KMS-11 (cell line): ENCODE measurements at regions not wholly inside any gene's neighbourhood (a gene's known extent, or its start where the extent isn't known, plus 50 kb on each side); places are given as distances from the start of the nearest gene placed in this dataset.
"Not testable (repeated sequence)": the region's sequence is repeated elsewhere in the genome, so short reads cannot be mapped to it uniquely, and the experiment has no call there.

Experiments
- H2AFZ ChIP-seq: fragments of 200-600 bp; sonication (generic); 2 replicates; pipeline ENCODE4 v1.6.1; 2016; ENCODE audit warnings: antibody characterized with exemption, mixed run types, low read depth
- H3K27ac ChIP-seq: fragments of 200-600 bp; sonication (generic); 2 replicates; pipeline ENCODE4 v1.6.1; 2016; ENCODE audit warnings: mild to moderate bottlenecking, mixed run types
- H3K27me3 ChIP-seq: fragments of 200-600 bp; sonication (generic); 2 replicates; pipeline ENCODE4 v1.6.1; 2017; ENCODE audit warnings: mild to moderate bottlenecking, low read depth, mixed run types, moderate library complexity; ENCODE audit not compliant: insufficient read depth
- H3K36me3 ChIP-seq: fragments of 200-600 bp; sonication (generic); 2 replicates; pipeline ENCODE4 v1.6.1; 2017; ENCODE audit warnings: mild to moderate bottlenecking, mixed run types; ENCODE audit not compliant: insufficient read depth
- H3K4me1 ChIP-seq: fragments of 200-600 bp; sonication (generic); 2 replicates; pipeline ENCODE4 v1.6.1; 2016; ENCODE audit warnings: mild to moderate bottlenecking, low read depth, mixed run types; ENCODE audit not compliant: poor library complexity, severe bottlenecking
- H3K4me2 ChIP-seq: fragments of 200-600 bp; sonication (generic); 2 replicates; pipeline ENCODE4 v1.7.0; 2016; ENCODE audit warnings: mild to moderate bottlenecking, mixed run types
- H3K4me3 ChIP-seq: fragments of 200-600 bp; sonication (generic); IDR thresholded peaks from 2 replicates; pipeline ENCODE4 v1.6.1; 2017; ENCODE audit warnings: low read depth, low read length, mixed read lengths; ENCODE audit not compliant: insufficient read depth
- H3K79me2 ChIP-seq: fragments of 200-600 bp; sonication (generic); 2 replicates; pipeline ENCODE4 v1.6.1; 2016; ENCODE audit warnings: low read depth, mixed run types; ENCODE audit not compliant: insufficient read depth
- H3K9ac ChIP-seq: fragments of 200-600 bp; sonication (generic); 2 replicates; pipeline ENCODE4 v1.6.1; 2016; ENCODE audit warnings: mild to moderate bottlenecking, mixed run types
- H4K20me1 ChIP-seq: fragments of 200-600 bp; sonication (generic); 2 replicates; pipeline ENCODE4 v1.6.1; 2016; ENCODE audit warnings: mild to moderate bottlenecking, mixed run types; ENCODE audit not compliant: insufficient read depth
- CTCF ChIP-seq: fragments of 200-600 bp; sonication (generic); conservative IDR thresholded peaks from 2 replicates; pipeline ENCODE4 v1.6.1; 2017; ENCODE audit warnings: low read depth, mild to moderate bottlenecking, antibody characterized with exemption, low read length, moderate library complexity, mixed read lengths

- H3K27ac ChIP-seq, result no peak overlapping the region
These were observed 85.3 kb upstream of the CTSV start for GRCh38 chr9:97124256-97124655.

GRCh38 chr9:97110696-97111095 lies 71.8 kb upstream of the CTSV start:
- Histone ChIP-seq H3K4me3 (no peak overlapping the region), H3K27ac (no peak overlapping the region), H3K36me3 (no peaks in the 10 kb centered on the region), H3K4me2 (no peak overlapping the region), H3K4me1 (no peaks in the 10 kb centered on the region), H3K79me2 (no peaks in the 10 kb centered on the region), H2AFZ (no peak overlapping the region), H3K27me3 (no peaks in the 10 kb centered on the region; the same call in 1 of the 2 replicates), H3K9ac (no peak overlapping the region), H4K20me1 (no peaks in the 10 kb centered on the region)
- no peak for TF ChIP-seq CTCF

More at GRCh38 chr9:97124256-97124655, 85.3 kb upstream of the CTSV start:
- no peaks in the 10 kb centered on the region for H3K27me3 ChIP-seq
- H3K36me3 ChIP-seq, result no peaks in the 10 kb centered on the region
- no peak overlapping the region for H3K9ac ChIP-seq
- no peak for TF ChIP-seq CTCF
- no peak overlapping the region for H3K4me3 ChIP-seq
- H3K4me2 ChIP-seq, result no peak overlapping the region
- H3K79me2 ChIP-seq, result no peaks in the 10 kb centered on the region
- H2AFZ ChIP-seq, result no peak overlapping the region
- H4K20me1 ChIP-seq, result no peaks in the 10 kb centered on the region
- H3K4me1 ChIP-seq, result no peaks in the 10 kb centered on the region

- H2AFZ ChIP-seq, result no peak overlapping the region
- TF ChIP-seq CTCF, result 0 out of 2 replicates have a peak, but pooled peaks have one; percentile 10
- no peak overlapping the region for H3K9ac ChIP-seq
- H4K20me1 ChIP-seq, result no peaks in the 10 kb centered on the region
- H3K36me3 ChIP-seq, result no peaks in the 10 kb centered on the region
- H3K4me2 ChIP-seq, result no peak overlapping the region
- H3K4me1 ChIP-seq, result no peaks in the 10 kb centered on the region
- no peaks in the 10 kb centered on the region for H3K79me2 ChIP-seq
- no peak overlapping the region for H3K27ac ChIP-seq
- no peak overlapping the region for H3K4me3 ChIP-seq
- no peaks in the 10 kb centered on the region; the same call in 1 of the 2 replicates for H3K27me3 ChIP-seq
These were observed 70.4 kb upstream of the CTSV start for GRCh38 chr9:97109194-97109811.

GRCh38 chr9:97105220-97105619 lies 66.3 kb upstream of the CTSV start:
- H3K4me1 ChIP-seq, H4K20me1 ChIP-seq, H3K4me2 ChIP-seq, H3K27ac ChIP-seq, H2AFZ ChIP-seq, H3K4me3 ChIP-seq, H3K36me3 ChIP-seq, H3K27me3 ChIP-seq, H3K9ac ChIP-seq, H3K79me2 ChIP-seq: not testable (repeated sequence)

GRCh38 chr9:97103613-97104383 lies 64.9 kb upstream of the CTSV start:
- not testable (repeated sequence) for H3K27me3 ChIP-seq, H3K79me2 ChIP-seq, H2AFZ ChIP-seq, H3K4me2 ChIP-seq, H4K20me1 ChIP-seq, H3K36me3 ChIP-seq, H3K27ac ChIP-seq, H3K9ac ChIP-seq, H3K4me3 ChIP-seq, H3K4me1 ChIP-seq

- H3K4me3 ChIP-seq, H3K36me3 ChIP-seq, H2AFZ ChIP-seq, H3K4me1 ChIP-seq, H3K27ac ChIP-seq, H4K20me1 ChIP-seq, H3K27me3 ChIP-seq, H3K4me2 ChIP-seq, H3K79me2 ChIP-seq, H3K9ac ChIP-seq: not testable (repeated sequence)
These were observed 60.6 kb upstream of the CTSV start for GRCh38 chr9:97099540-97099939.
